ENCODE measurements at regions not wholly inside any gene's neighbourhood (a gene's known extent, or its start where the extent isn't known, plus 50 kb on each side); places are given as distances from the start of the nearest gene placed in this dataset.
"Not testable (repeated sequence)": the region's sequence is repeated elsewhere in the genome, so short reads cannot be mapped to it uniquely, and the experiment has no call there.

- DNase-seq = no peak
Observed at GRCh38 chr10:94088926-94089381, 95.2 kb downstream of the PLCE1 start.

GRCh38 chr10:94091649-94092048 lies 97.9 kb downstream of the PLCE1 start:
- DNase-seq = no peak

- DNase-seq = no peak
Observed at GRCh38 chr10:94092848-94093247, 99.1 kb downstream of the PLCE1 start.

- DNase-seq = no peak
Observed at GRCh38 chr10:94093286-94093905, 99.7 kb downstream of the PLCE1 start.

GRCh38 chr10:94094540-94094939 lies 100.8 kb downstream of the PLCE1 start:
- no peak for DNase-seq

GRCh38 chr10:94097656-94098055 lies 103.9 kb downstream of the PLCE1 start:
- DNase-seq = no peak

GRCh38 chr10:94098896-94099295 lies 105.2 kb downstream of the PLCE1 start:
- DNase-seq = no peak

- no peak for DNase-seq
Observed at GRCh38 chr10:94101894-94102293, 108.2 kb downstream of the PLCE1 start.

- no peak for DNase-seq
Observed at GRCh38 chr10:94102436-94102835, 108.7 kb downstream of the PLCE1 start.

- DNase-seq = no peak
Observed at GRCh38 chr10:94103192-94103591, 109.5 kb downstream of the PLCE1 start.

GRCh38 chr10:94103801-94104221 lies 110.1 kb downstream of the PLCE1 start:
- DNase-seq = no peak

- DNase-seq = no peak
Observed at GRCh38 chr10:94104316-94105000, 110.7 kb downstream of the PLCE1 start.

GRCh38 chr10:94105226-94105625 lies 111.5 kb downstream of the PLCE1 start:
- no peak for DNase-seq

GRCh38 chr10:94107191-94107590 lies 113.5 kb downstream of the PLCE1 start:
- DNase-seq = no peak

- DNase-seq = peak; percentile 8
Observed at GRCh38 chr10:94108200-94108599, 114.5 kb downstream of the PLCE1 start.

- DNase-seq = no peak
Observed at GRCh38 chr10:94111367-94111766, 117.6 kb downstream of the PLCE1 start.

GRCh38 chr10:94112321-94112720 lies 118.6 kb downstream of the PLCE1 start:
- no peak for DNase-seq

- no peak for DNase-seq
Observed at GRCh38 chr10:94115725-94116124, 122.0 kb downstream of the PLCE1 start.

- DNase-seq = no peak
Observed at GRCh38 chr10:94116848-94117247, 123.1 kb downstream of the PLCE1 start.

GRCh38 chr10:94122211-94122610 lies 128.5 kb downstream of the PLCE1 start:
- DNase-seq = no peak

- DNase-seq = no peak
Observed at GRCh38 chr10:94123258-94123995, 129.7 kb downstream of the PLCE1 start.

- not testable (repeated sequence) for DNase-seq
Observed at GRCh38 chr10:94124147-94124546, 130.4 kb downstream of the PLCE1 start.

GRCh38 chr10:94125268-94125667 lies 131.5 kb downstream of the PLCE1 start:
- not testable (repeated sequence) for DNase-seq

- DNase-seq = no peak
Observed at GRCh38 chr10:94125856-94126255, 132.1 kb downstream of the PLCE1 start.

Data from activated CD4-positive, alpha-beta T cell treated with anti-CD3 and anti-CD28 coated beads, Interleukin-2, amount 50 U/mL, for 16 hours (primary cell).